OCI-LY7 (cell line): ENCODE measurements at regions not wholly inside any gene's neighbourhood (a gene's known extent, or its start where the extent isn't known, plus 50 kb on each side); places are given as distances from the start of the nearest gene placed in this dataset.

Source experiments
- BruUV-seq: library from RNA; stranded (reverse); fragments of 400-500 nt; replicated peaks from 2 replicates; lab custom pipeline; 2021; lab: Mats Ljungman, UMichigan
- CTCF ChIA-PET: fragments of 300-600 bp; sonication (Branson Sonifier 250); formaldehyde crosslinking; loops from one replicate; lab custom pipeline; 2022; ENCODE audit warnings: antibody characterized with exemption; ENCODE audit not compliant: unreplicated experiment; lab: Charles Lee
- POLR2A ChIA-PET: fragments of 300-600 bp; sonication (Branson Sonifier 250); formaldehyde crosslinking; loops from one replicate; lab custom pipeline; 2022; ENCODE audit warnings: antibody characterized with exemption; lab: Charles Lee
- DNase-seq: peaks from one replicate; pipeline ENCODE4 v3.0.0-alpha.2; 2015; ENCODE audit warnings: low spot score
- H2AFZ ChIP-seq: fragments of 200-600 bp; sonication (generic), shearing (Covaris generic); 2 replicates; pipeline ENCODE4 v1.6.1; 2014; ENCODE audit warnings: mild to moderate bottlenecking, antibody characterized with exemption, low read length, moderate library complexity
- H3K27ac ChIP-seq: fragments of 200-600 bp; sonication (generic); 2 replicates; pipeline ENCODE4 v1.5.1; 2014; ENCODE audit warnings: mixed run types, low read depth, mild to moderate bottlenecking, moderate library complexity, low read length, inconsistent platforms; ENCODE audit not compliant: poor library complexity, severe bottlenecking
- H3K36me3 ChIP-seq: fragments of 200-600 bp; sonication (generic); 2 replicates; pipeline ENCODE4 v1.6.1; 2014; ENCODE audit warnings: mild to moderate bottlenecking, antibody characterized with exemption, low read length, moderate library complexity, mixed read lengths; ENCODE audit not compliant: insufficient read depth
- H3K4me1 ChIP-seq: fragments of 200-600 bp; sonication (generic); 2 replicates; pipeline ENCODE4 v1.5.1; 2014; ENCODE audit warnings: mild to moderate bottlenecking, low read length; ENCODE audit not compliant: insufficient read depth, poor library complexity, severe bottlenecking
- H3K4me2 ChIP-seq: fragments of 200-600 bp; sonication (generic); 2 replicates; pipeline ENCODE4 v1.6.1; 2014; ENCODE audit warnings: mild to moderate bottlenecking, low read length
- H3K4me3 ChIP-seq: fragments of 200-600 bp; sonication (generic); 2 replicates; pipeline ENCODE4 v1.5.1; 2014; ENCODE audit warnings: mild to moderate bottlenecking, low read depth, low read length; ENCODE audit not compliant: poor library complexity, severe bottlenecking
- H3K79me2 ChIP-seq: fragments of 200-600 bp; sonication (generic); 2 replicates; pipeline ENCODE4 v1.6.1; 2016; ENCODE audit warnings: low read depth, mild to moderate bottlenecking, low read length, moderate library complexity, mixed read lengths; ENCODE audit not compliant: insufficient read depth
- H3K9me2 ChIP-seq: fragments of 200-600 bp; sonication (generic); 2 replicates; pipeline ENCODE4 v1.6.1; 2016; ENCODE audit warnings: mild to moderate bottlenecking, low read length, mixed read lengths; ENCODE audit not compliant: insufficient read depth
- H3K9me3 ChIP-seq: fragments of 200-600 bp; sonication (generic); 2 replicates; pipeline ENCODE4 v1.6.1; 2014; ENCODE audit warnings: mild to moderate bottlenecking, mixed run types, low read length, mixed read lengths
- H4K20me1 ChIP-seq: fragments of 200-600 bp; sonication (generic); 2 replicates; pipeline ENCODE4 v1.6.1; 2014; ENCODE audit warnings: mild to moderate bottlenecking, antibody characterized with exemption, low read length, moderate library complexity, mixed read lengths; ENCODE audit not compliant: insufficient read depth
- EZH2phosphoT487 ChIP-seq: fragments of 200-600 bp; sonication (generic); IDR thresholded peaks from 2 replicates; pipeline ENCODE4 v1.6.1; 2018; ENCODE audit warnings: low read depth, borderline replicate concordance, mild to moderate bottlenecking, mixed run types, antibody characterized with exemption, low read length, moderate library complexity, mixed read lengths
- intact Hi-C: fragments of 100-400 bp; cut with micrococcal nuclease; formaldehyde crosslinking; loops from one replicate; pipeline ENCODE4 v1.10.0; 2022; ENCODE audit not compliant: unreplicated experiment
- TF ChIP-seq, protein P1 (sequence below): fragments of 200-600 bp; sonication (generic); conservative IDR thresholded peaks from 2 replicates; pipeline ENCODE4 v1.5.1; 2014; ENCODE audit warnings: mild to moderate bottlenecking, antibody characterized with exemption, low read length, moderate library complexity, mixed read lengths

DNA sequence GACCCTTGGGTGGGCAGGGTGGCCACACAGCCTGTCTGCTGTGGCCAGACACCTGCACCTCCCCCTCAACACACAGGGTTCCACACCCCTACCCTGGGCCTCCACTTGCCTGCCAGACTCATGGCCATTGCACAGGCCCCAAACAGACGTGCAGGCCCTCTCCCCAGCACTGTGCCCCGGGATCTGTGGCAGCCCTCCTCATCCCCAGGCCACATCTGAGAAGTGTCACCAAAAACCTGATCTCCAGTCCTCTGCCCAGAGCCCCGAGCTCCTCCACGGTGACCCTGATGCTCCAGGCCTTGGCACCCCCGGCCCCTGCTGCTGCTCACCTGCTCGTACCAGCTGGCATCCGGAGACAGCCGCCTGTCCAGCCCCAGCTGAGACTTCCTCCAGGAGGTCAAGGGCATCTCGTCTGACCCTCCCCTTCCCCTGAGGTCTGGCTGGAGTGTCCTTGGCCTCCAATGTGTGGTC, 160.1 kb downstream of the DLL1 start:
- Histone ChIP-seq H3K9me3 (no peaks in the 10 kb centered on the region), H3K36me3 (no peaks in the 10 kb centered on the region), H2AFZ (no peak overlapping the region), H3K4me2 (no peak overlapping the region), H3K9me2 (no peaks in the 10 kb centered on the region), H3K4me3 (no peak overlapping the region), H3K79me2 (no peaks in the 10 kb centered on the region), H4K20me1 (no peaks in the 10 kb centered on the region), H3K27ac (no peak overlapping the region), H3K4me1 (peaks cover 11% of the 10 kb centered on the region)
- DNase-seq: no peak
- intact Hi-C loops: no loop called here
- CTCF ChIA-PET: no interaction called here
- BruUV-seq: no TSS peak
- POLR2A ChIA-PET: no interaction called here
- TF ChIP-seq, protein P1, sequence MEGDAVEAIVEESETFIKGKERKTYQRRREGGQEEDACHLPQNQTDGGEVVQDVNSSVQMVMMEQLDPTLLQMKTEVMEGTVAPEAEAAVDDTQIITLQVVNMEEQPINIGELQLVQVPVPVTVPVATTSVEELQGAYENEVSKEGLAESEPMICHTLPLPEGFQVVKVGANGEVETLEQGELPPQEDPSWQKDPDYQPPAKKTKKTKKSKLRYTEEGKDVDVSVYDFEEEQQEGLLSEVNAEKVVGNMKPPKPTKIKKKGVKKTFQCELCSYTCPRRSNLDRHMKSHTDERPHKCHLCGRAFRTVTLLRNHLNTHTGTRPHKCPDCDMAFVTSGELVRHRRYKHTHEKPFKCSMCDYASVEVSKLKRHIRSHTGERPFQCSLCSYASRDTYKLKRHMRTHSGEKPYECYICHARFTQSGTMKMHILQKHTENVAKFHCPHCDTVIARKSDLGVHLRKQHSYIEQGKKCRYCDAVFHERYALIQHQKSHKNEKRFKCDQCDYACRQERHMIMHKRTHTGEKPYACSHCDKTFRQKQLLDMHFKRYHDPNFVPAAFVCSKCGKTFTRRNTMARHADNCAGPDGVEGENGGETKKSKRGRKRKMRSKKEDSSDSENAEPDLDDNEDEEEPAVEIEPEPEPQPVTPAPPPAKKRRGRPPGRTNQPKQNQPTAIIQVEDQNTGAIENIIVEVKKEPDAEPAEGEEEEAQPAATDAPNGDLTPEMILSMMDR: no peak
- TF ChIP-seq EZH2phosphoT487: no peak

DNA sequence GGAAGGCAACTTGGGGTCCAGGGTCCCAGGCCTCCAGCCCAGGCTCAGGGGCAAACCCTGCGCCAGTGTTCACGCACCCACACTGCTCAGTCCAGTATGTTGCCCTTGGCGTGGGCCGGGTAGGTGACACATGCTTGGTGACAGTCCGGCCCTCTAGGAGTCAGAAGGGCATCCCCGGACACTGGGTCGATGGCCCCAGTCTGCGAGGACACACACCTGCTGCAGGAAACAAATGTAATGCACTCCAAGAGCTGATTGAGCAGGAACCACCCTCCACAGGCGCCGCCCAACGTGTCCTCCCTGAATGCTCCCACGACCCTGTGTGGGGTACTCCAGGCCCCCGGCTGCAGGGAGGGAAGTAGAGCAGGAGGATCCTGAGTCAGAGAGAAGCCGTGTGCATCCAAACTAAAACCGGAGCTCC, 160.7 kb downstream of the DLL1 start:
- H3K4me2 ChIP-seq: no peak overlapping the region
- H2AFZ ChIP-seq: no peak overlapping the region
- H3K4me3 ChIP-seq: no peak overlapping the region
- H3K79me2 ChIP-seq: no peaks in the 10 kb centered on the region
- H4K20me1 ChIP-seq: no peaks in the 10 kb centered on the region
- no peaks in the 10 kb centered on the region for H3K9me3 ChIP-seq
- TF ChIP-seq, protein P1: no peak
- TF ChIP-seq EZH2phosphoT487: no peak
- ChIA-PET POLR2A (no interaction called here), CTCF (no interaction called here)
- no peak overlapping the region for H3K27ac ChIP-seq
- H3K4me1 ChIP-seq: peaks cover 11% of the 10 kb centered on the region
- no TSS peak for BruUV-seq
- DNase-seq: no peak
- no peaks in the 10 kb centered on the region for H3K36me3 ChIP-seq
- H3K9me2 ChIP-seq: no peaks in the 10 kb centered on the region
- intact Hi-C loops: no loop called here

DNA sequence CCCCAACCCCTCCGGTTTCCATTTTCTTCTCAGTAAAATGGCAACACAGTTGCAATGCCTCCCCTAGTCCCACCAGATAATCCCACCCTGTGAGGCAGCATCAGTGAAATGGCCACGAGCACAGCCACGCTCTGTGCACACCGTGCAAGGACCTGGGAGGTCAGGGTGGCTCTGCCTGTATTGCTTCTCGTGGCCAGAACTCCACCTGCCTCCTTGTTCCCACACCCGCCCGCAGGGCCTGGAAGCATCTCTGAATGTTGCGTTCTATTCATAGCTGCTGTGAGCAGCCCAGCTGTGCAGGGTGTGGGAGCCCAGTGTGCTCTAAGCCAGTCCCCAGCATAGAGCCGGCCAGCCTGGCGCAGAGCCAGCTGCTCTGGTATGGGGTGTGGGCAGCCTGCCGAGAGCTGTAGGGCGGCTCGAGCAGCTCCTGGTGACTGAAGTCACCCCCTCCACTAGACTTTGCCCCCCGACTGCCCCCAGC, 161.1 kb downstream of the DLL1 start:
- no peak overlapping the region for H2AFZ ChIP-seq
- ChIA-PET CTCF (no interaction called here), POLR2A (no interaction called here)
- DNase-seq: no peak
- H3K36me3 ChIP-seq: no peaks in the 10 kb centered on the region
- no peaks in the 10 kb centered on the region for H3K9me3 ChIP-seq
- no peaks in the 10 kb centered on the region for H3K79me2 ChIP-seq
- H3K9me2 ChIP-seq: no peaks in the 10 kb centered on the region
- no peaks in the 10 kb centered on the region for H4K20me1 ChIP-seq
- no peak overlapping the region for H3K4me3 ChIP-seq
- peaks cover 11% of the 10 kb centered on the region for H3K4me1 ChIP-seq
- H3K27ac ChIP-seq: no peak overlapping the region
- TF ChIP-seq EZH2phosphoT487: no peak
- TF ChIP-seq, protein P1: no peak
- intact Hi-C loops: no loop called here
- H3K4me2 ChIP-seq: no peak overlapping the region
- BruUV-seq: no TSS peak
